NCI-H2171 treated with DMSO at 0.1 percent for 48 hours (cell line): ENCODE measurements at regions not wholly inside any gene's neighbourhood (a gene's known extent, or its start where the extent isn't known, plus 50 kb on each side); places are given as distances from the start of the nearest gene placed in this dataset.
"Not testable (repeated sequence)": the region's sequence is repeated elsewhere in the genome, so short reads cannot be mapped to it uniquely, and the experiment has no call there.

Source experiments
- DNase-seq: peaks from one replicate; lab custom pipeline; 2025; lab: John Stamatoyannopoulos, UW

GRCh38 chr9:71273613-71274012 lies 152.2 kb upstream of the TRPM3 start:
- DNase-seq, result no peak

DNA sequence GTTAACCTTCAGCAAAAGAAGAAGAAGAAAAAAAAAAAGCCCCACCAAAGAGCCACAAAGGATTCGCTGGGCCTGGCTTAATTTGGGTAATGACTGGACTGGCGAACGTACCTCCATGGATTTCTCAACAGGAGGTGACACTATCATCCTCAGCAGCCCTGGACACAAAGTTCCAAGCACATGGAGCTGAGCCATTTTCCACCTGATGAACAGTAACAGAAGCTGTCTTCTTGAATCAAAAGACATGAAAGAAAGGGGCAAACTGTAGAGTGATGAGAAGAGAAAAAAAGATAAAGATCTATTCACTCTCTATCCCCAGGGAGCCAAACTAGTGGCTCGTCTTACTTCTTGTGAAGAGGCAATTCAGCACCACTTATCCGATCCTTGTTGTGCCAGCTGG lies 150.2 kb upstream of the TRPM3 start:
- no peak for DNase-seq

- DNase-seq, result no peak
Measured at GRCh38 chr9:71270554-71270953, 149.1 kb upstream of the TRPM3 start.

DNA sequence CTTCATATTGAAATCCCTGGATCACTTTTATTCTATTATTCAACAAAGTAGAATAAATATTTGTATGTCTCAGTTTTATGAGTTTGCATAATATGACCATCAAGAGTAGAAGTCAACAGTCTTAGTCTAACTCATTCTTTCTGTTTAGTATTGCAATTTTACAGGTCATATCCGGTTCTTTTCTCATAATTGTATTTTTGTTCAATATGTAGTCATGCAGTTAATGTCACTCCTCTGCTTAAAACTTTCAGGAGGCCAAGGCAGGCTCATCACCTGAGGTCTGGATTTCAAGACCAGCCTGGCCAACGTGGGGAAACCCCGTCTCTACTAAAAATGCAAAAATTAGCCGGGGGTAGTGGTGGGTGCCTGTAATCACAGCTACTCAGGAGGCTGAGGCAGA lies 148.4 kb upstream of the TRPM3 start:
- no peak for DNase-seq

DNA sequence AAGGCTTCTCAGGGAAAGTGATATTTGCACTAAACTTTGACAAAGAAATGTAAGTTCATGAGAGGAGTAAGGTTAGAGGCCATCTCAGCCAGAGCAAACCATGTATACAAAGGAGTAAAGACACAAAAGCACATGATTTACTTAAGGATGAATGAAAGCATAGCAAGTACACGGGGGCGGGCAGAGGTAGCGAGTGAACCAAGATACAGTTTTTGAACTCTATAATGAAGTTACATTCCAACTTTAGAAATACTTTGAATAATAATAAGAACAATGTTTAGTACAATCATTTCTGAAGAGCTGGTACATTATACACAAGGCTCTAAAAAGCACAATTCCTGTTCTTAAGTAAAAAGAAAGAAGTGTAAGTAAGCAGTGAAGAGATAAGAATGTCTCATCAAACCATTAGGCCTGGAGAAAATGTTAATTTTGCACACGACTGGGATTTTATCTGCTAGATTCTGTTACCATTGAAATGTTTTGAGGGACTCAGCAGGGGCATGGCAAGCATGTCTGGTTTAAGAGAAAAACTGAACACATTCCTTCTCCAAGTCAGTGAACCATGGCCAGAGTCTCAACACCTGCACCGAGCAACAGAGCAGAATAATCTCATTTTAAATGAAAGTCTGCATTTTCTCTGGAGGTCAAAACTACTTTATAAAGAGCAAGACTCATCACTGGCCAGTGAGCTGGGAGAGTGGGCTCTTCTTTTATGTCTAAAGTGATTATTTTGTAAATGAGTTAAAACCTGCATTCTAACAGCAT lies 147.6 kb upstream of the TRPM3 start:
- DNase-seq, result no peak

DNA sequence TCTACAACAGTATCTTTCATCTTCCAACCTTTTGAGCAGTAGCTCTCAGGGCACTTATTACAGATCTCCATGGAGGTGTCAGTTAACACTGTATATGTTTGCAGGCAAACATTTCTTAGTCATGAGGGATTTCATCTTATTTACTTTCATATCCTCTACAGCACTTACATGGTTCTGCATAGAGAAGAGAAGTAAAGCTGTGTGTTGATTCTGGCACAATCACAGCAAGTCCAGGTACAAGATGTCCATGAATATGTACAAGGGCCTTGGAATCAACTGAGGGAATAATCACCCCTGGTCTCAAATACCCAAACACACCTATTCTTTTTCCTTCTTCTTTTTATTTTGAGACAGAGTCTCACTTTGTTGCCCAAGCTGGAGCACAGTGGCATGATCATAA lies 142.0 kb upstream of the TRPM3 start:
- DNase-seq, result no peak

- not testable (repeated sequence) for DNase-seq
Measured at GRCh38 chr9:71260419-71260818, 139.0 kb upstream of the TRPM3 start.

DNA sequence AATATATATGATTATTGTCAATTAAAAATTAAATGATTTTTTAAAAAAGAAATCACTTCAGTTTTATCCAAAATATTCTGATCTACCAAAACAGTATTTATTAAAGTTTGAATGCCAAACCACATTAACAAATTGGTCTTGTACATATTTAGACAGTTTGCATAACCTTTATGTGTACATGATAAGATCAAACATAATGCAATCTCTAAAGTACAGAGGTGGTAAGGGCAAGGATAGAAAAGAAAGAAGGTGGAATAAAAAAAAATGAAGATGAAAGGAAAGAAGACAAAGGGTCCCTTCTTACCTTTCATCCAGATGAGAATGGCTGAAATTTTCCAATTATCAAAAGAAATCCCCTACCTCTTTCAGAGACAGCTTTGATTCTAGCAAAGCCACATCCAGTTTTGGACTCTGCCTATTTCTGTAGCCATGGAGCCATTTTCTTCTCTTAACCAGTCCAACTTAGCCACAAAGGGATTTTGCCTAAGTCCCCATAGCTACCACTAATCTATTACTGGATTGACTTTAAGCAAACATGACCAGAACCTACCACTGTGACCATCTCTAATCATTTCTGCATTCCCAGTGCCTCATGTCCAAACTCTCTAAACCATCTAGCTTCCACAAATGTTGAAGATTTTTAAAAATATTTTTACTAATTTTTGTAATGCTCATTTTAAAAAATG lies 133.3 kb upstream of the TRPM3 start:
- no peak for DNase-seq

GRCh38 chr9:71253011-71253410 lies 131.6 kb upstream of the TRPM3 start:
- DNase-seq, result no peak

GRCh38 chr9:71250581-71250980 lies 129.2 kb upstream of the TRPM3 start:
- DNase-seq, result no peak

GRCh38 chr9:71249729-71250317 lies 128.4 kb upstream of the TRPM3 start:
- peak; percentile 57 for DNase-seq

- DNase-seq, result no peak
Measured at GRCh38 chr9:71245651-71246050, 124.2 kb upstream of the TRPM3 start.

DNA sequence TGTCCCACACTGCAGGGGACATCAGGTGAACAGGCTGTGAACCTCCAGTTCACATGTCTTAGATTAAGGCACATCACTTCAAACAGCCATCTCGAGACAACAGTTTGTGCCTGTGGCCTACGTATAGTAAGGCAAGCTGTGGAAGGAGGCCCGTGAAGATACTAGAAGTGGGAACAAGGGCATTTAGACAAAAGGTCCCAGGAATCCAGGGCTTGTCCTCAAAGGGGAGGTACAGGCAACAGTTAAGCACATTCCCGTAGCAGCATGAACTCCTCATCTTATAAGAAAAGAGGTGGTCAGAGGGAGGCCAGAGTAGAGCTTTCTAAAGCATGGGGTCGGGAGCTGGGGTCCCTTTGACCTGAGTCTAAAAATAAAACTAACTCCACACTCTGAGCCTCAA lies 122.5 kb upstream of the TRPM3 start:
- no peak for DNase-seq

- DNase-seq, result no peak
Measured at GRCh38 chr9:71242081-71242480, 120.7 kb upstream of the TRPM3 start.

DNA sequence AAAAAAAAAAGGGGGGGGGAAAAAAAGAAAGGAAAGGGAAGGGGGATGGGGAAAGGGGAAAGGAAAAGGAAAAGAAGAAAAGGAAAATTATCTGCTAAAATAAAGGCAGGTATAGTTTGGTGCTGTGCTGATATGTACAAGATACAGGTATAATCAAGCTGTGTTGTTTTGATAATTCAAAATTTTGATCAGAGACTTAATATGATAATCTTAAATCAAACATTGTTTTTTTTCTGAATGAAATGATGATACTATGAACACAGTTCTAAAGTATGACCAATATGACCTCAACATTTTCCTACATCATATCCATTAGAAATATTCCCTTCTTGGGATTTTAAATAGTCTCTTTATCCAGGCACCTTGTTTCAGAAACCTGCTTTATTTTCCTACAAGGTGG lies 115.6 kb upstream of the TRPM3 start:
- DNase-seq, result no peak

GRCh38 chr9:71233646-71234045 lies 112.2 kb upstream of the TRPM3 start:
- DNase-seq, result no peak

- no peak for DNase-seq
Measured at GRCh38 chr9:71223953-71224538, 102.6 kb upstream of the TRPM3 start.

- no peak for DNase-seq
Measured at GRCh38 chr9:71218774-71219173, 97.4 kb upstream of the TRPM3 start.

- no peak for DNase-seq
Measured at GRCh38 chr9:71213633-71214032, 92.2 kb upstream of the TRPM3 start.

DNA sequence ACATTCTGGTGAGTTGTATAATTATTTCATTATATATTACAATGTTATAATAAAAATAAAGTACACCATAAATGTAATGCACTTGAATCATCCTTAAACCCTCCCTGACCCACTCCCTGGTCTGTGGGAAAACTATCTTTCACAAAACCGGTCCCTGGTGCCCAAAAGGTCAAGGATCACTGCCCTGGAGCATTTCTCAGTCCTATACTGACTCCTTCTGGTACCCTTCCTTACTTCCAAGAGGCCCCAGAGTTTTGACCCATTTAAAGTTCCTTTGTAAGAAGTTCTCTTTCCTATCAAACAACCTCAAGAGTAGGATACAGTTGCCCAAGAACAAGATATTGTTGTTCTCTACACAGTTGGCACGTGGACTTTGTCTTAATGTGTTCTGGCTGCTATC lies 88.9 kb upstream of the TRPM3 start:
- no peak for DNase-seq

GRCh38 chr9:71209890-71210289 lies 88.5 kb upstream of the TRPM3 start:
- DNase-seq, result no peak

DNA sequence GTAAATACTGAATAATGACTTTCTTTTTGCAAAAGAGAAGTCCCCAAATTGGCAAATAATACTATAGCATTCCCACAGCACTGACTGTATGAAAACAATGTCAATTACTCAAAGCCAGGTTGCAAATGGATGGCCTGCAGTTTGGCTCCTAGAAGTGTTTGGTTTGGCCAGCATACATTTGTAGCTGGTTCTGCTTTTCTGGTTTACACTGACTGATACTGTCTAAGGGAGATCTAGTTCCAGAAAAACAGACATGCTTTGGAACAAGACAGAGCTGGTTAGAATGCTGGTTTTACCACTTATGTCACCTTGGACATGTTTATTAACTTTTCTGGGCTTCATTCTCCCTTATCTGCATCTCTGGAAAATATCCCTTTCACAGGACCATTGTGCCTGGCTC lies 81.5 kb upstream of the TRPM3 start:
- no peak for DNase-seq

- no peak for DNase-seq
Measured at GRCh38 chr9:71191708-71192107, 70.3 kb upstream of the TRPM3 start.
